ENCODE measurements at regions not wholly inside any gene's neighbourhood (a gene's known extent, or its start where the extent isn't known, plus 50 kb on each side); places are given as distances from the start of the nearest gene placed in this dataset.

GRCh38 chr13:84393981-84394625, 511.8 kb upstream of the SLITRK1 start:
- Mint-ChIP-seq H3K4me1 (no peaks in the 10 kb centered on the region), H3K27me3 (ENCODE audit: insufficient read depth, low read depth) (peaks cover 4% of the 10 kb centered on the region), H3K27ac (no peak overlapping the region), H3K9me3 (peaks cover 21% of the 10 kb centered on the region), H3K4me3 (no peak overlapping the region), H3K36me3 (no peaks in the 10 kb centered on the region)
- H3K9me3 ChIP-seq (ENCODE audit: low read depth), result no peaks in the 10 kb centered on the region
- no peaks in the 10 kb centered on the region for H3K79me2 ChIP-seq (ENCODE audit: low read depth)
- DNase-seq (ENCODE audit: low spot score), result no peak
- H3K4me2 ChIP-seq, result no peak overlapping the region
- H3K4me3 ChIP-seq, result no peak overlapping the region
- H3K4me1 ChIP-seq, result no peaks in the 10 kb centered on the region
- no peak overlapping the region for H3K27ac ChIP-seq
- H2AFZ ChIP-seq (replicated peaks), result no peak overlapping the region
- H3K36me3 ChIP-seq, result no peaks in the 10 kb centered on the region
- H4K20me1 ChIP-seq (ENCODE audit: low read depth), result no peaks in the 10 kb centered on the region
- H3K9ac ChIP-seq, result no peak overlapping the region
- no peak for TF ChIP-seq EZH2phosphoT487 (IDR thresholded peaks at IDR 0.05)
- TF ChIP-seq EZH2 (IDR thresholded peaks at IDR 0.05), result no peak
- no peak for TF ChIP-seq CTCF (IDR thresholded peaks at IDR 0.05)
- no peaks in the 10 kb centered on the region for H3F3A ChIP-seq (ENCODE audit: low read depth)
- no peaks in the 10 kb centered on the region for H3K27me3 ChIP-seq

DNA sequence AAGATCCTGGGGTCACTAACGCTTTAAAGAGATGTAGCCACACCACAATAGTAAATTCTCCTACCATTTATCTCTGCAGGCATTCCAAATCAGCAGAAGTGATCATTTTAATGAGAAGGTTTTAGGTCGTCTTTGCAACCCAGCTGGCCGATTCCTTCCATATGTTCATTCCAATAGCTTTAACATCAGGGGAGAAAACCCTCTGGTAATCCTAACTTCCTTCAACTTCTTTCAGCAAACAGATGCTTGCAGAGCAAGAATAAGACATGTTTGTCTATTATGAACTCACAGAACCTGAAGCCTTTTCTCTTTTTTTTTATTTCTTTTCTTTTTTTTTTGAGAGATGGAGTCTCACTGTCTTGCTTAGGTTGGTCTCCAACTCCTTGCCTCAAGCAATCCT, 498.6 kb upstream of the SLITRK1 start:
- no peak overlapping the region for H3K27ac ChIP-seq
- H3K9ac ChIP-seq, result no peak overlapping the region
- no peaks in the 10 kb centered on the region for H3K9me3 ChIP-seq (ENCODE audit: low read depth)
- Mint-ChIP-seq H3K27ac (no peak overlapping the region), H3K4me3 (no peak overlapping the region), H3K9me3 (peaks cover 13% of the 10 kb centered on the region), H3K36me3 (no peaks in the 10 kb centered on the region), H3K4me1 (peaks cover 4% of the 10 kb centered on the region), H3K27me3 (ENCODE audit: insufficient read depth, low read depth) (no peaks in the 10 kb centered on the region)
- peak overlapping the region; percentile 73 for H2AFZ ChIP-seq (replicated peaks)
- H4K20me1 ChIP-seq (ENCODE audit: low read depth), result no peaks in the 10 kb centered on the region
- no peaks in the 10 kb centered on the region for H3K4me1 ChIP-seq
- H3K4me2 ChIP-seq, result no peak overlapping the region
- DNase-seq (ENCODE audit: low spot score), result no peak
- H3K27me3 ChIP-seq, result no peaks in the 10 kb centered on the region
- no peaks in the 10 kb centered on the region for H3F3A ChIP-seq (ENCODE audit: low read depth)
- no peaks in the 10 kb centered on the region for H3K36me3 ChIP-seq
- no peak for TF ChIP-seq EZH2 (IDR thresholded peaks at IDR 0.05)
- TF ChIP-seq EZH2phosphoT487 (IDR thresholded peaks at IDR 0.05), result no peak
- no peak for TF ChIP-seq CTCF (IDR thresholded peaks at IDR 0.05)
- no peak overlapping the region for H3K4me3 ChIP-seq
- no peaks in the 10 kb centered on the region for H3K79me2 ChIP-seq (ENCODE audit: low read depth)

GRCh38 chr13:84377106-84377505, 494.8 kb upstream of the SLITRK1 start:
- Mint-ChIP-seq H3K36me3 (no peaks in the 10 kb centered on the region), H3K27ac (no peak overlapping the region), H3K4me1 (peaks cover 4% of the 10 kb centered on the region), H3K4me3 (no peak overlapping the region), H3K27me3 (ENCODE audit: insufficient read depth, low read depth) (no peaks in the 10 kb centered on the region), H3K9me3 (no peaks in the 10 kb centered on the region)
- no peak overlapping the region for H3K27ac ChIP-seq
- no peaks in the 10 kb centered on the region for H3K9me3 ChIP-seq (ENCODE audit: low read depth)
- no peak for TF ChIP-seq EZH2phosphoT487 (IDR thresholded peaks at IDR 0.05)
- TF ChIP-seq CTCF (IDR thresholded peaks at IDR 0.05), result no peak
- TF ChIP-seq EZH2 (IDR thresholded peaks at IDR 0.05), result no peak
- H3K27me3 ChIP-seq, result no peaks in the 10 kb centered on the region
- no peaks in the 10 kb centered on the region for H4K20me1 ChIP-seq (ENCODE audit: low read depth)
- no peaks in the 10 kb centered on the region for H3K36me3 ChIP-seq
- H2AFZ ChIP-seq (replicated peaks), result no peak overlapping the region
- no peaks in the 10 kb centered on the region for H3F3A ChIP-seq (ENCODE audit: low read depth)
- H3K4me2 ChIP-seq, result no peak overlapping the region
- no peak overlapping the region for H3K9ac ChIP-seq
- no peaks in the 10 kb centered on the region for H3K79me2 ChIP-seq (ENCODE audit: low read depth)
- H3K4me1 ChIP-seq, result no peaks in the 10 kb centered on the region
- H3K4me3 ChIP-seq, result no peak overlapping the region
- DNase-seq (ENCODE audit: low spot score), result no peak
